Panc1 (cell line): ENCODE measurements at regions not wholly inside any gene's neighbourhood (a gene's known extent, or its start where the extent isn't known, plus 50 kb on each side); places are given as distances from the start of the nearest gene placed in this dataset.

Experiments
- ATAC-seq: fragments of 200-7000 bp; cut with Tn5 transposase; 2 replicates; pipeline ENCODE4 v1.9.1; 2020; ENCODE audit warnings: mild to moderate bottlenecking, moderate library complexity
- BruUV-seq: library from RNA; stranded (reverse); fragments of 400-500 nt; replicated peaks from 2 replicates; lab custom pipeline; 2021; lab: Mats Ljungman, UMichigan
- CTCF ChIA-PET: fragments of 300-600 bp; sonication (Branson Sonifier 250); formaldehyde crosslinking; loops from one replicate; lab custom pipeline; 2022; ENCODE audit warnings: antibody characterized with exemption; lab: Charles Lee
- POLR2A ChIA-PET: fragments of 300-600 bp; sonication (Branson Sonifier 250); formaldehyde crosslinking; loops from one replicate; lab custom pipeline; 2022; ENCODE audit warnings: antibody characterized with exemption; lab: Charles Lee
- DNase-seq: peaks from one replicate; pipeline ENCODE4 v3.0.0-alpha.2; 2010; ENCODE audit warnings: low read depth, low spot score
- H3K27ac ChIP-seq: 2 replicates; pipeline ENCODE4 v1.5.1; 2011; ENCODE audit warnings: mild to moderate bottlenecking, low read length, inconsistent platforms
- H3K27me3 ChIP-seq: fragments of 200-500 bp; sonication (Bioruptor generic); 2 replicates; pipeline ENCODE4 v1.6.0; 2014; ENCODE audit warnings: low read length, inconsistent platforms; ENCODE audit not compliant: control insufficient read depth, insufficient read depth
- H3K36me3 ChIP-seq: fragments of 200-500 bp; sonication (Bioruptor generic); 2 replicates; pipeline ENCODE4 v1.5.1; 2014; ENCODE audit warnings: inconsistent platforms, mild to moderate bottlenecking, low read length, moderate library complexity; ENCODE audit not compliant: control insufficient read depth, insufficient read depth
- H3K4me1 ChIP-seq: 2 replicates; pipeline ENCODE4 v1.5.1; 2011; ENCODE audit warnings: inconsistent platforms, mild to moderate bottlenecking, low read length, moderate library complexity; ENCODE audit not compliant: control insufficient read depth, insufficient read depth
- H3K4me3 ChIP-seq, 2 experiments: 2 replicates each; pipeline ENCODE4 v1.5.1; 2011 to 2012; ENCODE audit warnings: low read depth in 2 of 2, low read length in 2 of 2, mild to moderate bottlenecking in 2 of 2, inconsistent platforms in 1 of 2, moderate library complexity in 1 of 2
- H3K9me3 ChIP-seq: fragments of 200-500 bp; sonication (Bioruptor generic); 2 replicates; pipeline ENCODE4 v1.5.1; 2014; ENCODE audit warnings: low read depth, mild to moderate bottlenecking, inconsistent platforms, low read length, moderate library complexity; ENCODE audit not compliant: control insufficient read depth, insufficient read depth
- CTCF ChIP-seq: fragments of 450-650 bp; IDR thresholded peaks from 2 replicates; pipeline ENCODE4 v1.5.1; 2017; ENCODE audit warnings: mild to moderate bottlenecking
- POLR2AphosphoS5 ChIP-seq: IDR thresholded peaks from 2 replicates; pipeline ENCODE4 v1.6.1; 2012; ENCODE audit warnings: mild to moderate bottlenecking, low read depth, low read length, moderate library complexity
- SIN3A ChIP-seq: IDR thresholded peaks from 2 replicates; pipeline ENCODE4 v1.6.1; 2012; ENCODE audit warnings: low read depth, mild to moderate bottlenecking, low read length, moderate library complexity, borderline replicate concordance; ENCODE audit not compliant: insufficient read depth
- TCF7L2 ChIP-seq: IDR thresholded peaks from 2 replicates; pipeline ENCODE4 v1.6.1; 2011; ENCODE audit warnings: mild to moderate bottlenecking, low read depth, low read length, inconsistent platforms
- in situ Hi-C: cut with HindIII; loops from 2 replicates; pipeline ENCODE4 v1.10.0; 2016; ENCODE audit warnings: low sequenced_read_pairs, low pct_unique_long_range_greater_than_20kb
- intact Hi-C: fragments of 100-400 bp; cut with micrococcal nuclease; formaldehyde crosslinking; loops from one replicate; pipeline ENCODE4 v1.10.0; 2022; ENCODE audit not compliant: unreplicated experiment
- TF ChIP-seq, protein P1 (sequence below), 2 experiments: IDR thresholded peaks; 2 replicates each; pipeline ENCODE4 v1.6.1; 2011 to 2012; ENCODE audit warnings: low read depth in 2 of 2, control low read depth in 1 of 2, low read length in 1 of 2, mild to moderate bottlenecking in 1 of 2, moderate library complexity in 1 of 2; ENCODE audit not compliant: insufficient read depth in 1 of 2

- Histone ChIP-seq H3K4me3 (no peak overlapping the region), H3K27ac (no peak overlapping the region; the same call in 1 of the 2 replicates), H3K9me3 (no peaks in the 10 kb centered on the region), H3K36me3 (peaks cover 3% of the 10 kb centered on the region; the same call in 1 of the 2 replicates), H3K27me3 (no peaks in the 10 kb centered on the region), H3K4me1 (no peaks in the 10 kb centered on the region; the same call in 1 of the 2 replicates)
- ATAC-seq (no peak), DNase-seq (no peak)
- TF ChIP-seq POLR2AphosphoS5 (no peak), TCF7L2 (no peak)
- intact Hi-C loops, result no loop called here
- no TSS peak for BruUV-seq
- CTCF ChIA-PET, result no interaction called here
- in situ Hi-C loops, result no loop called here
- POLR2A ChIA-PET, result no interaction called here
Measured at GRCh38 chr6:170160031-170160627, 130.7 kb downstream of the DLL1 start.

GRCh38 chr6:170159022-170159965 is 131.6 kb downstream of the DLL1 start:
- intact Hi-C loops (no loop called here), in situ Hi-C loops (no loop called here)
- H3K4me1 ChIP-seq, result no peaks in the 10 kb centered on the region
- no peak for DNase-seq
- no peaks in the 10 kb centered on the region for H3K9me3 ChIP-seq
- TF ChIP-seq SIN3A, result no peak
- no peak for TF ChIP-seq TCF7L2
- no peak overlapping the region for H3K27ac ChIP-seq
- H3K36me3 ChIP-seq, result peaks cover 3% of the 10 kb centered on the region; the same call in 1 of the 2 replicates
- POLR2A ChIA-PET, result no interaction called here
- H3K27me3 ChIP-seq, result no peaks in the 10 kb centered on the region
- no TSS peak for BruUV-seq
- no peak for ATAC-seq
- H3K4me3 ChIP-seq, result no peak overlapping the region
- CTCF ChIA-PET, result no interaction called here

- ATAC-seq, result no peak
- H3K27ac ChIP-seq, result no peak overlapping the region
- no peak for DNase-seq
- no peaks in the 10 kb centered on the region for H3K27me3 ChIP-seq
- in situ Hi-C loops (no loop called here), intact Hi-C loops (no loop called here)
- peaks cover 3% of the 10 kb centered on the region; the same call in 1 of the 2 replicates for H3K36me3 ChIP-seq
- CTCF ChIA-PET, result no interaction called here
- H3K4me1 ChIP-seq, result peaks cover under 1% of the 10 kb centered on the region; the same call in 1 of the 2 replicates
- H3K4me3 ChIP-seq, result no peak overlapping the region
- POLR2A ChIA-PET, result no interaction called here
- no peaks in the 10 kb centered on the region for H3K9me3 ChIP-seq
- TF ChIP-seq CTCF (no peak), TCF7L2 (no peak), SIN3A (no peak), POLR2AphosphoS5 (no peak)
- TF ChIP-seq, protein P1, sequence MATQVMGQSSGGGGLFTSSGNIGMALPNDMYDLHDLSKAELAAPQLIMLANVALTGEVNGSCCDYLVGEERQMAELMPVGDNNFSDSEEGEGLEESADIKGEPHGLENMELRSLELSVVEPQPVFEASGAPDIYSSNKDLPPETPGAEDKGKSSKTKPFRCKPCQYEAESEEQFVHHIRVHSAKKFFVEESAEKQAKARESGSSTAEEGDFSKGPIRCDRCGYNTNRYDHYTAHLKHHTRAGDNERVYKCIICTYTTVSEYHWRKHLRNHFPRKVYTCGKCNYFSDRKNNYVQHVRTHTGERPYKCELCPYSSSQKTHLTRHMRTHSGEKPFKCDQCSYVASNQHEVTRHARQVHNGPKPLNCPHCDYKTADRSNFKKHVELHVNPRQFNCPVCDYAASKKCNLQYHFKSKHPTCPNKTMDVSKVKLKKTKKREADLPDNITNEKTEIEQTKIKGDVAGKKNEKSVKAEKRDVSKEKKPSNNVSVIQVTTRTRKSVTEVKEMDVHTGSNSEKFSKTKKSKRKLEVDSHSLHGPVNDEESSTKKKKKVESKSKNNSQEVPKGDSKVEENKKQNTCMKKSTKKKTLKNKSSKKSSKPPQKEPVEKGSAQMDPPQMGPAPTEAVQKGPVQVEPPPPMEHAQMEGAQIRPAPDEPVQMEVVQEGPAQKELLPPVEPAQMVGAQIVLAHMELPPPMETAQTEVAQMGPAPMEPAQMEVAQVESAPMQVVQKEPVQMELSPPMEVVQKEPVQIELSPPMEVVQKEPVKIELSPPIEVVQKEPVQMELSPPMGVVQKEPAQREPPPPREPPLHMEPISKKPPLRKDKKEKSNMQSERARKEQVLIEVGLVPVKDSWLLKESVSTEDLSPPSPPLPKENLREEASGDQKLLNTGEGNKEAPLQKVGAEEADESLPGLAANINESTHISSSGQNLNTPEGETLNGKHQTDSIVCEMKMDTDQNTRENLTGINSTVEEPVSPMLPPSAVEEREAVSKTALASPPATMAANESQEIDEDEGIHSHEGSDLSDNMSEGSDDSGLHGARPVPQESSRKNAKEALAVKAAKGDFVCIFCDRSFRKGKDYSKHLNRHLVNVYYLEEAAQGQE (IDR thresholded peaks at IDR 0.05; ENCODE audit: insufficient read depth in 1 of 2, low read depth in 2 of 2, low read length in 1 of 2), result no peak
- no TSS peak for BruUV-seq
Measured at GRCh38 chr6:170158296-170159021, 132.4 kb downstream of the DLL1 start.
